Loucy (cell line): ENCODE measurements at regions not wholly inside any gene's neighbourhood (a gene's known extent, or its start where the extent isn't known, plus 50 kb on each side); places are given as distances from the start of the nearest gene placed in this dataset.

Experiments used
- H2AFZ ChIP-seq: fragments of 200-600 bp; sonication (generic); 2 replicates; pipeline ENCODE4 v1.6.0; 2016; ENCODE audit warnings: antibody characterized with exemption, mild to moderate bottlenecking, low read length, moderate library complexity
- H3F3A ChIP-seq: fragments of 200-600 bp; 2 replicates; pipeline ENCODE4 v1.6.0; 2016; ENCODE audit warnings: antibody characterized with exemption, low read depth, mild to moderate bottlenecking
- H3K27me3 ChIP-seq: fragments of 200-600 bp; sonication (generic); 2 replicates; pipeline ENCODE4 v1.6.1; 2014; ENCODE audit warnings: low read length, mild to moderate bottlenecking; ENCODE audit not compliant: insufficient read depth, poor library complexity, severe bottlenecking
- H3K36me3 ChIP-seq: fragments of 200-600 bp; sonication (generic); 2 replicates; pipeline ENCODE4 v1.6.1; 2016; ENCODE audit warnings: low read length; ENCODE audit not compliant: insufficient read depth
- H3K4me1 ChIP-seq: fragments of 200-600 bp; sonication (generic); 2 replicates; pipeline ENCODE4 v1.5.1; 2014; ENCODE audit warnings: low read length, mild to moderate bottlenecking; ENCODE audit not compliant: insufficient read depth, poor library complexity, severe bottlenecking
- H3K4me2 ChIP-seq: fragments of 200-600 bp; sonication (generic); 2 replicates; pipeline ENCODE4 v1.6.0; 2014; ENCODE audit warnings: antibody characterized with exemption, low read length, low read depth, mild to moderate bottlenecking; ENCODE audit not compliant: poor library complexity, severe bottlenecking
- H3K4me3 ChIP-seq: fragments of 200-600 bp; sonication (generic); 2 replicates; pipeline ENCODE4 v1.5.1; 2014; ENCODE audit warnings: low read length, mild to moderate bottlenecking, mixed read lengths; ENCODE audit not compliant: poor library complexity, severe bottlenecking
- H3K79me2 ChIP-seq: fragments of 200-600 bp; sonication (generic); 2 replicates; pipeline ENCODE4 v1.6.1; 2014; ENCODE audit warnings: low read length; ENCODE audit not compliant: insufficient read depth
- H3K9ac ChIP-seq: fragments of 200-600 bp; sonication (generic); 2 replicates; pipeline ENCODE4 v1.6.0; 2014; ENCODE audit warnings: mild to moderate bottlenecking, low read depth, low read length, moderate library complexity; ENCODE audit not compliant: poor library complexity, severe bottlenecking
- H3K9me2 ChIP-seq: fragments of 200-600 bp; sonication (generic); replicated peaks from 2 replicates; pipeline ENCODE4 v1.6.1; 2016; ENCODE audit warnings: low read depth, low read length, mixed read lengths
- H3K9me3 ChIP-seq: fragments of 200-600 bp; sonication (generic); 2 replicates; pipeline ENCODE4 v1.6.1; 2014; ENCODE audit warnings: mild to moderate bottlenecking, antibody characterized with exemption, low read length, low read depth; ENCODE audit not compliant: insufficient read depth
- H4K20me1 ChIP-seq: fragments of 200-600 bp; sonication (generic); 2 replicates; pipeline ENCODE4 v1.6.0; 2014; ENCODE audit warnings: antibody characterized with exemption, low read length, mild to moderate bottlenecking; ENCODE audit not compliant: insufficient read depth, poor library complexity, severe bottlenecking
- EZH2phosphoT487 ChIP-seq: fragments of 200-600 bp; IDR thresholded peaks from 2 replicates; pipeline ENCODE4 v1.6.1; 2018; ENCODE audit warnings: antibody characterized with exemption, mild to moderate bottlenecking, moderate library complexity, borderline replicate concordance
- TF ChIP-seq, protein P1 (sequence below): fragments of 200-600 bp; sonication (generic); conservative IDR thresholded peaks from 2 replicates; pipeline ENCODE4 v1.5.1; 2014; ENCODE audit warnings: mild to moderate bottlenecking, antibody characterized with exemption, low read length

DNA sequence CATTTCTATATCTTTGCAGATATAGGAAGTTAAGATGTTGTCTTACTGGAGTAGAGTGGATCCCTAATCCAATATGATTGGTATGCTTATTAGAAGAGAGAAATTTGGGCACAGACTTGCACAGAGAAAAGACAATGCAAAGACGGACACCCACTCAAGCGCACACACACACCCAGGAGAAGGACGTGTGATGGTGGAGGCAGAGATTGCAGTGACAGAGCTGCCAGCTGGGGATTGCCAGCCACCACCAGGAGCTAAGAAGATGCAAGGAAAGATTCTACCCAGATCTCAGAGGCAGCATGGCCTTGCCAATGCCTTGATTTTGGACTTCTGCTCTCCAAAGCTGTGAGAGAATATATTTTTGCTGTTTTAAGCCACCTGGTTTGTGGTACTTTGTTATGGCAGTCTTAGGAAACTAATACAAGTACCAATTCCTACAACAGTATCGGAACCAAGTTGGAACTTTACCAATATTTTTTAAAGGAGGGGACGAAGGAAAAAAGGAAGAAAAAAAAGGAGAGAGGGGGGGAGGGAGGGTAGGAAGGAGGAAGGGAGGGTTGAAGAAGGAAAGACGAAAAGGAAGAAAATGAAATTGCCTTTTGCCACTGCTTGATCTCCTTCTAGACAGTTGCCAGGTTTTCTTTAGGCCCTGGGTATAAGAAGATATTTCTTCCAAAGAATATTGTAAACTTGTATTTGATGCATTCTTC is 334.0 kb downstream of the BUD13 start:
- H3F3A ChIP-seq: no peaks in the 10 kb centered on the region
- no peaks in the 10 kb centered on the region for H4K20me1 ChIP-seq
- no peaks in the 10 kb centered on the region for H3K36me3 ChIP-seq
- H3K79me2 ChIP-seq: no peaks in the 10 kb centered on the region
- H3K4me1 ChIP-seq: no peaks in the 10 kb centered on the region
- TF ChIP-seq, protein P1, sequence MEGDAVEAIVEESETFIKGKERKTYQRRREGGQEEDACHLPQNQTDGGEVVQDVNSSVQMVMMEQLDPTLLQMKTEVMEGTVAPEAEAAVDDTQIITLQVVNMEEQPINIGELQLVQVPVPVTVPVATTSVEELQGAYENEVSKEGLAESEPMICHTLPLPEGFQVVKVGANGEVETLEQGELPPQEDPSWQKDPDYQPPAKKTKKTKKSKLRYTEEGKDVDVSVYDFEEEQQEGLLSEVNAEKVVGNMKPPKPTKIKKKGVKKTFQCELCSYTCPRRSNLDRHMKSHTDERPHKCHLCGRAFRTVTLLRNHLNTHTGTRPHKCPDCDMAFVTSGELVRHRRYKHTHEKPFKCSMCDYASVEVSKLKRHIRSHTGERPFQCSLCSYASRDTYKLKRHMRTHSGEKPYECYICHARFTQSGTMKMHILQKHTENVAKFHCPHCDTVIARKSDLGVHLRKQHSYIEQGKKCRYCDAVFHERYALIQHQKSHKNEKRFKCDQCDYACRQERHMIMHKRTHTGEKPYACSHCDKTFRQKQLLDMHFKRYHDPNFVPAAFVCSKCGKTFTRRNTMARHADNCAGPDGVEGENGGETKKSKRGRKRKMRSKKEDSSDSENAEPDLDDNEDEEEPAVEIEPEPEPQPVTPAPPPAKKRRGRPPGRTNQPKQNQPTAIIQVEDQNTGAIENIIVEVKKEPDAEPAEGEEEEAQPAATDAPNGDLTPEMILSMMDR: no peak
- no peak for TF ChIP-seq EZH2phosphoT487
- no peak overlapping the region for H3K4me2 ChIP-seq
- no peak overlapping the region for H3K4me3 ChIP-seq
- no peak overlapping the region for H3K9ac ChIP-seq
- H3K27me3 ChIP-seq: no peaks in the 10 kb centered on the region
- H2AFZ ChIP-seq: no peak overlapping the region
- peaks cover 12% of the 10 kb centered on the region; the same call in 1 of the 2 replicates for H3K9me3 ChIP-seq
- no peaks in the 10 kb centered on the region for H3K9me2 ChIP-seq

DNA sequence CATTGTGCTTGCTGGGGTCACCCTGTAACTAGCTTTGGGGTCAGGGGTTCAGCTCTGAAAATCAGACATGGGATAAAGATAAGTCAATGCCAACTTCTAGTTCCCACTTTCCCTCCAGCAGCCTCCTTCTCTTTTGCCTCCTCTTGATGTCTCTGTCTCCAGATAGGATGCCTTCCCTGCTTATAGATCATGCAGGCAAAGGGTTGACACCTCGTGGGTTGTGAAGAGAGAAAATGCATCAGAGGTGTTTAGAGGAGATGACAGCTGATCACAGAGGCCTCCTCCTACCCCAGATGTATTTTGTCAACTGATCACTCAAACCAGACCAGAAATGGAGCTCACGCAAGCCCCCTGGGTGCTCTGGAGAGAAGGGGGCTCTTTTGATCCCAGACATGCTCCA is 337.8 kb downstream of the BUD13 start:
- Histone ChIP-seq H3K9me2 (no peaks in the 10 kb centered on the region), H3K9ac (no peak overlapping the region), H3K79me2 (no peaks in the 10 kb centered on the region), H3K4me3 (no peak overlapping the region), H3K4me1 (no peaks in the 10 kb centered on the region), H3K27me3 (no peaks in the 10 kb centered on the region), H3K4me2 (no peak overlapping the region), H4K20me1 (no peaks in the 10 kb centered on the region), H3F3A (no peaks in the 10 kb centered on the region), H3K36me3 (no peaks in the 10 kb centered on the region), H2AFZ (no peak overlapping the region), H3K9me3 (no peaks in the 10 kb centered on the region)
- no peak for TF ChIP-seq EZH2phosphoT487
- TF ChIP-seq, protein P1: no peak

DNA sequence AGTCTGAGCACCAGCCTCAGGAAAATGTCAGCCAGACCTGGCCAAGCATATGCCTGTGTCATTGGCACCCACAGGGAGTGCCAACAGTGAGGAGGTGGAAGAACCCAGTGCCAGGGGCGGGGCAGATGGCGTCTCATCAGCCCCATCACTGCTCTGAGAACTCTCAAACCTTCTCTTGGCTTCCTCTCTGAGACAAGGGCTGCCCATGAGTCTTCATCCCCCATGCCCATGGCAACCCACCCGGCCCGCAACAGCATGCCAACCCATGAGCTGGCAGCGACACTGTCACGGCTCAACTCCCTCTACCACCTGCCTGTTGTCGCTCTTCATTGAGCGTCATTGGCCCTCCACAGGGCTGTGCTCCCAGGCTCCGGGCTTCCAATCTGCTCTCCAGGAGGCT is 340.5 kb downstream of the BUD13 start:
- H3K4me2 ChIP-seq: no peak overlapping the region
- no peaks in the 10 kb centered on the region for H3K4me1 ChIP-seq
- H3K36me3 ChIP-seq: no peaks in the 10 kb centered on the region
- H4K20me1 ChIP-seq: no peaks in the 10 kb centered on the region
- H3K4me3 ChIP-seq: no peak overlapping the region
- H3K79me2 ChIP-seq: no peaks in the 10 kb centered on the region
- H3K9me3 ChIP-seq: no peaks in the 10 kb centered on the region
- H3F3A ChIP-seq: no peaks in the 10 kb centered on the region
- no peaks in the 10 kb centered on the region for H3K9me2 ChIP-seq
- H3K27me3 ChIP-seq: no peaks in the 10 kb centered on the region
- H2AFZ ChIP-seq: no peak overlapping the region
- H3K9ac ChIP-seq: no peak overlapping the region
- TF ChIP-seq, protein P1: no peak
- no peak for TF ChIP-seq EZH2phosphoT487
